ENCODE measurements at regions not wholly inside any gene's neighbourhood (a gene's known extent, or its start where the extent isn't known, plus 50 kb on each side); places are given as distances from the start of the nearest gene placed in this dataset.

- TF ChIP-seq, protein P1, sequence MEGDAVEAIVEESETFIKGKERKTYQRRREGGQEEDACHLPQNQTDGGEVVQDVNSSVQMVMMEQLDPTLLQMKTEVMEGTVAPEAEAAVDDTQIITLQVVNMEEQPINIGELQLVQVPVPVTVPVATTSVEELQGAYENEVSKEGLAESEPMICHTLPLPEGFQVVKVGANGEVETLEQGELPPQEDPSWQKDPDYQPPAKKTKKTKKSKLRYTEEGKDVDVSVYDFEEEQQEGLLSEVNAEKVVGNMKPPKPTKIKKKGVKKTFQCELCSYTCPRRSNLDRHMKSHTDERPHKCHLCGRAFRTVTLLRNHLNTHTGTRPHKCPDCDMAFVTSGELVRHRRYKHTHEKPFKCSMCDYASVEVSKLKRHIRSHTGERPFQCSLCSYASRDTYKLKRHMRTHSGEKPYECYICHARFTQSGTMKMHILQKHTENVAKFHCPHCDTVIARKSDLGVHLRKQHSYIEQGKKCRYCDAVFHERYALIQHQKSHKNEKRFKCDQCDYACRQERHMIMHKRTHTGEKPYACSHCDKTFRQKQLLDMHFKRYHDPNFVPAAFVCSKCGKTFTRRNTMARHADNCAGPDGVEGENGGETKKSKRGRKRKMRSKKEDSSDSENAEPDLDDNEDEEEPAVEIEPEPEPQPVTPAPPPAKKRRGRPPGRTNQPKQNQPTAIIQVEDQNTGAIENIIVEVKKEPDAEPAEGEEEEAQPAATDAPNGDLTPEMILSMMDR (IDR thresholded peaks at IDR 0.05) = no peak
These were observed 354.7 kb downstream of the STIM2 start for GRCh38 chr4:27215220-27215826.

DNA sequence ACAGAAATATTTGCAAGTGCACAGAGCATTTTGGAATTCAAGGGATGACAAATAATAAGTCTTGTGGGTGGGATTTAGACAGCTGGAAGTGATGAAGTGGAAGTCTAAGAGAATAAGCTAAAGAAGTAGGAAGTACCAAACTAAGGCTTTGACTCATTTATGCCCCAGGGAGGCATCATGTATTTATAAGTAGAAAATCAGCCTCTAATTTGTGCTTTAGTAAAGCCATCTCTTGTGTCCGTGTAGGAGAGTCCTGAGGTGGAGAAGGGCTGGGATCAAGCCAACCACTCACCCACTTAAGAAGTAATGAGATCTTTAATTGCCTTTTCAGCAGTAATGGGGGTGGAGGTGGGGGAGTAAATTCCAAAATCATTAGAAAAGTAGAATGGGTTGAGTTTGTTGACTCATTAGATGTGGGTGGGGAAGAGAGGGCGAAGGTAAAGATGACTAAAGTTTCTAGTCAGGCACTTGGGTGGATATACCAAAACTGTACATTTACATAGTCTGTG, 356.7 kb downstream of the STIM2 start:
- TF ChIP-seq, protein P1 (IDR thresholded peaks at IDR 0.05) = no peak

- TF ChIP-seq, protein P1 (IDR thresholded peaks at IDR 0.05) = no peak
These were observed 357.4 kb downstream of the STIM2 start for GRCh38 chr4:27218013-27218412.

- TF ChIP-seq, protein P1 (IDR thresholded peaks at IDR 0.05) = no peak
These were observed 362.7 kb downstream of the STIM2 start for GRCh38 chr4:27223326-27223725.

DNA sequence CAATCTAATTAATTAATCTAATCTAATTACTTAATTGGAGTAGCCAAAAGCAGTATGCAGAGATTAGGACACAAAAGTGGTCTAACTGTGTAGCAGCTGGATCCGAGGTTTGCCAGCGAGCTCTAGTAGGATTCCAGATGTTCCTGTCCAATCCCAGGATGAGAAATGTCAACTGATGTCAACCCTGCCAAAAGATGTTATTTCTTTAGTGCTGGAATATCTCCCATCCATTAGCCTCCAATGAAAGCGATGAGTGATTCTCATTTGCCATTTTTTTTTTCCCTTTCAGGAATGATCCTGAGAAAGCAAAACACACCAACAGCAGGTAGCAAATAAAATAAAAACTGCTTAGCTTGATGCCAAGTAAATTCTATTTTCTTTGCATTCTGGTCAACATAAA, 372.9 kb downstream of the STIM2 start:
- TF ChIP-seq, protein P1 (IDR thresholded peaks at IDR 0.05) = no peak

DNA sequence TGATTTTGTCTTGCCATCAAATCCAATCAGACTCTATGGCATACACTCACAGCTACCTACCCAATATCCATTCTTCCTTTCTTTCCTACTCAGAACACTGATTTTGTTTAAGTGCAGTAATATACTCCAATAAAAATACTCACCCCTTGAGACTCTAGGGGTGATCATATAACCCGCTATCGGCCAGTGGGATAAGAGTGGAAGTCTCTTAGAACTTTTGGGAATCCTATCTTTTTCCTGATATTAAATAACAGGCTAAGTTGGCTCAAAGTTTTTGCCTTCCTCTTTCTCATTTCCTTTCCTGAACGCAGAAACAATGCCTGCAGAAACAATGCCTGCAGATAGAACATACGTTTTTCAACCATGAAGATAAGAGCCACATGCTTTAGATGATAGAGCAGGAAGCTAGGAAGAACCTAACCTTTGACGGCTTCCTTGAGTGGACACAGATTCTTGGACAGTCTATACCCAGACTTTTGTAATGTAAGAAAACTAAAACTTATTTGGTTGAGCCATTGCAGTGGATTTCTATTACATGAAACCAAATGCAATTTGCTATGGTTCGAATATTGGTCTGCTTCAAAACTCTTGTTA, 373.8 kb downstream of the STIM2 start:
- TF ChIP-seq, protein P1 (IDR thresholded peaks at IDR 0.05) = no peak

DNA sequence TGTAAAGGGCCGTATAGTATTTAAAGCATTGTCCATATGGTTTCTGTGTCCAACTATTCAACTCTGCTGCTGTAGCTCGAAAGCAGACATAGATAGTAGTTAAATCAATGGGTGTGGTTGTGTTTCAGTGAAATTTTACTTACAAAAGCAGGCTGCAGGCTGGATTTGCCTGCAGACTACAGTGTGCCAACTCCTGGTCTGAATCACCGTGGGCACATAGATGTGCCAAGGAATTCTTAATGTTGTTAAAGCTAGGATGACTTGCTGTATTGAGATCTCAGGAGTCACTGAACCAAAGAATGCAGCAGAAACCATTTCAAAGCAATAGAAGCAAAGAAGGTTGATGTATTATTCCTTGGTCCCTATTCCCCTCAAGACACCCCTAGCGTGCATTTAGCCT, 379.0 kb downstream of the STIM2 start:
- TF ChIP-seq, protein P1 (IDR thresholded peaks at IDR 0.05) = no peak
